Mesenteric fat pad (tissue), 1 donor: ENCODE measurements at regions not wholly inside any gene's neighbourhood (a gene's known extent, or its start where the extent isn't known, plus 50 kb on each side); places are given as distances from the start of the nearest gene placed in this dataset.
"Not testable (repeated sequence)": the region's sequence is repeated elsewhere in the genome, so short reads cannot be mapped to it uniquely, and the experiment has no call there.

Source experiments
- DNase-seq: peaks from one replicate; pipeline ENCODE4 v3.0.0-alpha.2; 2020; ENCODE audit warnings: low spot score
- donor health status: DM: yes; HTN: yes; CAD: no.

DNA sequence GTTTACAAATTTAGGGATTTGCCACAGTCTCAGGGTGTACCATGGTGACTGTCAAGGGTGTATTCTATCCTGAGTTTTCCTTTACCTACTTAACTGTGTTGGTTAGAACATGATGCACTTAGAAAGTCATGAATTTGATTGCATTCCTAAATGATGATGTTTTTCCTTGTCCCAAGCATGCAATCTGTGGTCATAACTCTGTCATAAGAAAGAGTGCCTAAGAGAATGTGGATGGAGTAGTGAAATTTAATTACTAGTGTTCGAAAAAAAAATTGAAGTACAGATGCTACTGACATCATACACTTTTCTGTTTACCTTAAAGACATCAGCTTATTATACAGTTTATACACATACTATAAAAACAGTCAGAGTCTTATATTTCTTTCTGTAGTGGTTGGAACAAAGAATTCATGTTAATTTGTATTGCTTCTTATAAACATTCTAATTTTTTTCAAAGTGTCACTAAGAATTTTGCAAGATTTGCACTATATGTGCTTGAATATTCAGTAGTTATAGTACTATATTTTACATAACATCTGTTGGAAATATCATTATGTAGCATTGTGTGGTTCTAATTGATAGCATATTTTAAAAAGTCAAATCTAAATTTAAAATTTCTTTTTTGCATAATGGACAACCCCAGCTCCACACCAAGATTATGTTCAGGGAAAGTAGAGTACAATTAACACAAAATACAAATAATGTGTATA lies 231.3 kb upstream of the KCNMB2 start:
- DNase-seq, result no peak

GRCh38 chr3:178306432-178307115 lies 229.7 kb upstream of the KCNMB2 start:
- no peak for DNase-seq

GRCh38 chr3:178308771-178309170 lies 227.5 kb upstream of the KCNMB2 start:
- DNase-seq, result no peak

DNA sequence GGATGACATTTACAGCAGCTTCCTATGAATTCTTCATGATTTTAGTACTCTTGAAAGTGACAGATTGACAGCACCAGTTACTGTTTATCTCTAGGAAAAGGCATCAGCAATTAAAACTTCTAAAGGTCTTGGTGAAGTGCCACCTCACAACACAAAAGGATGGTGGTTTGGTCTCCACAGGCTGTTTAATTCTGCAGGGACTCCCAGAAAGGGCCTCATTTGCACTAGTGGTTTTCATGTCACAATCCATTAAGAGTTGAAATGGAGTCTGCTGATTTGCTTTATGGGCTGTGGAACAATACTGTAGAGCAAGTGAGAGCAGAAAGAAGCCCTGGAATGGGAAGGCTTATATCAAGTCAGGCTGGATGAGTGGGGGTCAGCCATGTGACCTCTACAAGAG lies 225.3 kb upstream of the KCNMB2 start:
- no peak for DNase-seq

GRCh38 chr3:178313716-178314115 lies 222.5 kb upstream of the KCNMB2 start:
- no peak for DNase-seq

DNA sequence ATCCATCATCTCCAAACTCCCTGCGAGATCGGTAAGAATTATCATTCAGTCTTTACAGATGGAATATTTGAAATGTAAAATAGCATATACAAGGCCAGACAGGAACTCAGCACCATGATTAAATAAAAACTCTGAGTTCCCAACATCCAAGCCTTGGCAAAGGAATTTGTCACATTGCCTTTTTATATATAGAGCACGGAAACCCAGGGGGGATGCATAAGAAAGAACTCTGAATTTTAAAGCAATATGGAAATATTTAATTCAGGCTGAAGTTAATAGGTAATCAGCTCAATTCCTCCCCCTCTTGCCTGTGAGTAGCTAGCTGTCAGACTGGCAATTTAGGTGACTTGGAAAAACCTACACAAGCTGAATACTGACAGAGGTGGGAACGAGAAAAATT lies 217.9 kb upstream of the KCNMB2 start:
- no peak for DNase-seq

DNA sequence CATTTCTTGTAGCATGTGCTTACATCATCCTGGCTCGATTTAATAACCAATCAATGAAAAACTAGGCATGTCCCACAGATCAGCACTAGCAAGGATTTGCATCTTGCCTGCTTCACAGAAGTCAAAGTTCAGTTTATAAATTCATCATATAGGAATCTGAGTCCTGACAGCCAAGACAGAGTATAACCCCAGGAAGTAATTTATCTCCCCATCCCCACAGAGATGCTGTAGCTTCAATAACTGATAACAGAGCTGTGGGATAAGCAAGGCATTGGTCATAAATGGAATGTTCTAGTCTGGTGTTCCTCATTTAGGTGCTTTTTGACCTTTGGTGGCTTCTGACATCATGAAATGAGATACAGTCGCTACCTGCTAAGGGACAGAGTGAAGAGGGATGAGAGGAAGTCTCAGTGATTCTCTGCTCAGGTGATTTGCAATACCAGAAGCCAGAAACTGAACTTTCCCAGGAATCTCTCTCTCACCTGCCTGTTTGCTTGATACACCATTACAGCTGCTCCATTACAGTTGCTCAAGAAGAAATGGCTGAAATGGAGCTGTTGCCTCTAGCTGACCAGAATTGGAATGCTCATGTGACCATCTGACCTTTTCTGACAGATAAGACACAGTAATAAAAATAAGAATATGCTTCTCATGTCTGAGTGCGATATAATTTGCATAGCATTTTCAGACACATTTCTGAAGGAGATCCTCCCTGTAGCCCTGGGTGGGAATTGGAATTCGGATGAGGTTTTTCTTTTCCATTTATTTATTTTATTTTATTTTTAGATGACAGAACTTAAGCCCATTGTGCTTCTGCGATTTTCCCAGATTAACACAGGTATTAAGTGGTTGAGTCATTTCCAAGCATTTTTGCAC lies 217.1 kb upstream of the KCNMB2 start:
- DNase-seq, result no peak

DNA sequence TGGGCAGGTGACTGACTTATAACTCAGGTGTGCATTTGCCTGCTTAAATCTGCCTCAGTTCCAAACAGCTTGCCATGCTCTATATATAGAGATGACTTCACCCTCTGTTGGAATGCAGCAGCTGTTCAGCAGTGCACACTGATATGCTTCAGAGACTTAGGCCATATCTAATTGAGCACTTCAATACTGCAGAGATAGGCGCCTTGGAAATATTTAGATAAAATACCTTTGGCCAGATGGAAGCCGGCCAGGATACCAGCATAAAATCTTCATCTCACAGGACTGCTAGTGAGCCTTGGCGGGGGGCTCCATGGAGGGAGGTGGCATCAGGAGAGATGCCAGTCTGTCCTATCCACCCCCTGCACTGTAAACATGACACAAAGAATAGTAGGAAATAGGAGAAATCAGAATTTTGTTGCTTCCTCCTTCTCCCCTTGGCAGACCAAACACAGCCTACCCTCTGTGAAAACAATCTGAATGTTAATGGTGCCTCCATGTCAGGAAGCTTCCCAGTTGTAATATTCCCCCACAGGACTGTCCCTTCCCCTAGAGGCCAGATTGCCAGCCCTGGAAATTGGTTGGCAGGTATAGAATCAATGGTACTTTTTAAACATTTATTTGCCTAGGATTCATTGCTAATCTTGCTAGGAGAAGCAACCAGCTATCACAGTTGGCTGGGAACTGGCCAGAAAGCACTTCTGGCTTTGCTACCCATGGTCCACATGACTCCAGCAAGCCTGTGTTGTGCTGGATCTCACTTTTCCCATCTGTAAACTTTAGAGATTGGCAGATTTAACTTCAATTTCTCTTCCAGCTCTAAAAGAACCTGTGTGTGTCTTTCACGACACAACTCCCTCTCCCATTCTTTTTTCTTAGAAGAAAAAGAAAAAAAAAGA lies 215.5 kb upstream of the KCNMB2 start:
- DNase-seq, result no peak

GRCh38 chr3:178324356-178324755 lies 211.9 kb upstream of the KCNMB2 start:
- DNase-seq, result no peak

- no peak for DNase-seq
These were observed 210.9 kb upstream of the KCNMB2 start for GRCh38 chr3:178325330-178325729.

- DNase-seq, result no peak
These were observed 206.3 kb upstream of the KCNMB2 start for GRCh38 chr3:178329936-178330335.

GRCh38 chr3:178334239-178334638 lies 202.0 kb upstream of the KCNMB2 start:
- DNase-seq, result no peak

DNA sequence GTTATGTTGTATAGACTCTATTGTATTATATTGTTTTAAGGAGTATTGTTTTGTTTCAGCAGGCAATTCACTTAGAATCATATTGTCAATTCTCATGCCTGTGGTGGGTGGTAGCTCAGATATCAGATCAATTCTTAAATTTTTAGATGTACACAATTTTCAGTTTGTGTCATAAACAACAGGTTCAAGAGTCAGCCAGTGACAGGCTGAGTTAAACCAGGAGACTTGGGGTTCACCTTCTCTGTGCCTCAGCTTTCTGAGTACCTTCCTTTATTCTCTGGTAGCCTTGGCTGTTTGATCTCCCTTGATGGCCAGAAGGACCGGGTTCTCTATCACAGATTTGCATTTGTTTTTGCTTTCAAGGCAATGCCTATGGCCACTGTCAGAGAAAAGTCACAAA lies 199.9 kb upstream of the KCNMB2 start:
- DNase-seq, result no peak

GRCh38 chr3:178340506-178340905 lies 195.7 kb upstream of the KCNMB2 start:
- DNase-seq, result no peak

DNA sequence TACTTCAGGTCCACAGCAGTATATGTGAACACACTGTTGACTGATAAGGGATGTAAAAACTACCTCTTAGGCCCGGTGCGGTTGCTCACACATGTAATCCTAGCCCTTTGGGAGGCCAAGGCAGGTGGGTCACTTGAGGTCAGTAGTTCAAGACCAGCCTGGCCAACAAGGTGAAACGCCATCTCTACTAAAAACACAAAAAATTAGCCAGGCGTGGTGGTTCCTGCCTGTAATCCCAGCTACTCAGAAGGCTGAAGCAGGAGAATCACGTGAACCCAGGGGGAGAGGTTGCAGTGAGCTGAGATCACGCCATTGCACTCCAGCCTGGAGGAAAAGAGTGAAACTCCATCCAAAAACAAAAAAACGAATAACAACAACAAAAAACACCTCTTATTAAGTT lies 194.6 kb upstream of the KCNMB2 start:
- DNase-seq, result no peak

- DNase-seq, result no peak
These were observed 194.1 kb upstream of the KCNMB2 start for GRCh38 chr3:178342111-178342510.

DNA sequence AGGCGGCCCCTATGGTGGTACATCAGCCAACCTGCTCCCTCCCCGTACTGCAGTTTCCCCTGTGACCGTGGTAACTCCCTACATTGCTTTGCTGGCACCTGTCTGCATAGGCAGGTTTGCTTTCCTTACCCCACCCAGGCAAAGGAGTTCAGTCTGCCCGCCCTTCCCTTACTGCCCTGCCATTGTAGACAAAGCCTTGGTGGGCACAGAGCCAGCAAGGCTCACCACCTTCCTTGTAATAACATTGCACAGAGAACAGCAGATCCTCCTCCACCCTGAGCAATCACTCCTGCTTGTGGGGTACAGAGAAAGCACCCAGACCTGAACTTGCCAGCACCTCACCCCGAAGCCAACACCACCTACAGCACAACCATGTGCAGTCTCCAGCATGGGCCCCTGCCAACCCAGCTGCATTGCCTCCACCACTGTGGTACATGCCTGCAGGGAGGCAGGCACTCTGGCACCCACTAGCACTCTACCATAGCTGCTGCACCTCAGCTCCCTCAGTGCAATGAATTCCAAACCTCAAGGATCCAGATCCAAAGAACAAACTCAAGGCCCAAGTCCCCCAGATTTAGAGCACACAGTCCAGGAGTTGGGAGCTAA lies 192.7 kb upstream of the KCNMB2 start:
- DNase-seq, result no peak

DNA sequence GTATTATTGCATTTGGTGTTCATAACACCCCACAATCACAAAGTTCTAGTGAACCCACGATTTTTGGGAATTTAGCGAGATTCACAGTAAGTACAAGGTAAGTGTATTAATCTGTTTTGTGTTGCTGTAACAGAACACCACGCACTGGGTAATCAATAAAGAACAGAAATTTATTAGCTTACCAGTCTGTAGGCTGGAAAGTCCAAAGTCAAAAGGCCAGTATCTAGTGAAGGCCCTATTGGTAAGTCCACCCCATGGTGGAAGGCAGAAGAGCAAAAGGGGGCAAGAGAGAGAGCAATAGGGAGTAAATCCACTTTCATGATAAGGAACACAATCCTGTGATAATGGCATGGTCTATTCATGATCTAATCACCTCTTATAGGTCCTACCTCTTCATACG lies 190.3 kb upstream of the KCNMB2 start:
- DNase-seq, result no peak

DNA sequence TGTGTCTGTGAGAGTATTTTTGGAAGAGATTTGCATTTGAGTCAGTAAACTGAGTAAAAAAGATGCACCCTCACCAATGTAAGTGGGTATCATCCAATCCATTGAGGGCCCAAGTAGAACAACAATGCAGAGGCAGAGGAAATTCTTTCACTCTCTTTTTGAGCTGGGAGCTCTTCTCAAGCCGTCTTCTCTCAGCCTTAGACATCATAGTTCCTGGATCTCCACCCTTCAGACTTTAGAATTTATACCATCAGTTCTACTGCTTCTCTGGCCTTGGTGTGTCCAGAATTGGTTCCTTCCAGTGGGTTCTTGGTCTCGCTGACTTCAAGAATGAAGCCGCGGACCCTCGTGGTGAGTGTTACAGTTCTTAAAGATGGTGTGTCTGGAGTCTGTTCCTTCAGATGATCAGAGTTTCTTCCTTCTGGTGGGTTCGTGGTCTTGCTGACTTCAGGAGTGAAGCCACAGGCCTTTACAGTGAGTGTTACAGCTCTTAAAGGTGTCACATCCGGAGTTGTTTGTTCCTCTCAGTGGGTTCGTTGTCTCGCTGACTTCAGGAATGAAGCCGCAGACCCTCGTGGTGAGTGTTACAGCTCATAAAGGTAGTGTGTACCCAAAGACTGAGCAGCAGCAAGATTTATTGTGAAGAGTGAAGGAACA lies 187.5 kb upstream of the KCNMB2 start:
- not testable (repeated sequence) for DNase-seq

DNA sequence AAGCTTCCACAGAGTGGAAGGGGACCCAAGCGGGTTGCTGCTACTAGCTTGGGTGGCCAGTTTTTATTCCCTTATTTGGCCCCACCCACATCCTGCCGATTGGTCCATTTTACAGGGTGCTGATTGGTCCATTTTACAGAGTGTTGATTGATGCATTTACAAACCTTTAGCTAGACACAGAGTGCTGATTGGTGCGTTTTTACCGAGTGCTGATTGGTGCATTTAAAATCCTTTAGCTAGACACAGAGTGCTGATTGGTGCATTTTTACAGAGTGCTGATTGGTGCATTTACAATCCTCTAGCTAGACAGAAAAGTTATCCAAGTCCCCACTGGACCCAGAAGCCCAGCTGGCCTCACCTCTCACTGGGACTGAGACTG lies 187.0 kb upstream of the KCNMB2 start:
- not testable (repeated sequence) for DNase-seq
